GM18498 (cell line): ENCODE measurements at regions not wholly inside any gene's neighbourhood (a gene's known extent, or its start where the extent isn't known, plus 50 kb on each side); places are given as distances from the start of the nearest gene placed in this dataset.

Source experiments
- ATAC-seq: cut with Tn5 transposase; IDR thresholded peaks from one replicate; pipeline ENCODE4 v1.9.1; 2021; ENCODE audit warnings: mild to moderate bottlenecking, moderate library complexity; ENCODE audit not compliant: unreplicated experiment

GRCh38 chr6:3997177-3997770 is 81.7 kb downstream of the FAM217A start:
- no peak for ATAC-seq

GRCh38 chr6:3999800-4000661 is 78.9 kb downstream of the FAM217A start:
- no peak for ATAC-seq

DNA sequence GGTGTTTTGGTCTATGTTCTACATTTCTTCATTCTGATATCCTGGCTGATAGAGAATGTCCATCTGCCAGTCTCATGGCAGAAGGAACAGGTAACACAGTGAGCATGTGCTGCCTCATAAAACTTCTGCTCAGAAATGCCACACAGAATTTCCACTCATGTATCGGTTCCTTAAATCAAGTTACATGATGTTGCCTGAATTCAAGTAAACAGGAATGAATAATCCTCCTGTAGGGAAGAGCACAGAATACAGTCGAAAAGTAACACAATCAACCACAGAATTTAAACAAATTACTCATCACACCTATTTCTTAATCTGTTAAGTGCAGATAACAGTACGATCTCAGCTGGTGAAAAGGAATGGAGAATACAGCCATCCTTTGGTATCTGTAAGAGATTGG is 74.7 kb downstream of the FAM217A start:
- no peak for ATAC-seq

DNA sequence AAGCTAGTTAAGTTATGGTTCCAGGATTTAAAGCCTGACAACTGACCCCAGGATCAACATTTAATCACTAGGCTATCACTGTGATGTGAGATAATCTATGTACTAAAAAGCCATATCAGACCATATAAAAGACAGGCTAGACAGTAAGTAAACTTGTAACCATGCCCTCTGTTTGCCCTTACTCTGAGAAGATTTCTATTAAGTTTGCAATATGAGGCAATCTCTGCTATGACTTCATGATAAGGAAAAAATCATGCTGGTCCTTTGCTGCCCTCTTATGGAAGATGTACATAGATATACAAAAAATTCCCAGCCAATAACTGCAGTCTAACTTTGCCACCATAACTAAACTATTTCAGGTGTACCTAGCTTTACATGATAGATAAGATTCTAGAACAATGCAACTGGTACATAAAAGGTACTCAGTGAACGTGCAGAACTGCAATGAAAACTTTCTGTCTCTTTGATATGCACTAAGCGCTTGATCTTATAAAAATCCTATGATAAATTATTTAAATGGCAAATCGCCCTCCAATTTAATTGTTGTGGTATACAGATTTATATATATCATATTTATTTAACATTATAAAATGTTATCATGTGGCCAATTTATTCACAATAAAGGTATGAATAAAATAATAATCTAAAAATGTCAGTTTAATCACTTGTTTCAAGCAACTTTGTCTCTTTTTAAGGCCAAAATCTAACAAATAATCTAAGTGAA is 70.5 kb downstream of the FAM217A start:
- ATAC-seq: no peak

- no peak for ATAC-seq
Measured at GRCh38 chr6:4009486-4009885, 69.5 kb downstream of the FAM217A start.

DNA sequence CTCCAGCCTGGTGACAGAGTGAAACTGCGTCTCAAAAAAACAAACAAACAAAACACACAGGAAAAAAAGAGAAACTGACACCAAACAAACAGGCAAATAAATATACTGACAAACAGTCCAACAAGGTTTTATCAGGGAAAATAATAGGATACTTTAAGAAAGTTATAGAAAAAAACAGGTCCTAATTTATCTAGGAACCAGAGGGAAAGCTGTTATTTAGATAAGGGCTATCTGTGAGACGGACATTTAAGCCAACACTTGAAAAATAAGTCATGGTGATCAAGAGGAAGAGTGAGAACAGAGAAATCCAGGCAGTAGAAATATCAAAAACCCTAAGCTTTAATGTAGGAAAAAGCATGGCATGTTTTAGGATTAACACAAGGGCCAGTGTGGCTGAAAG is 68.9 kb downstream of the FAM217A start:
- no peak for ATAC-seq

GRCh38 chr6:4010689-4011090 is 68.2 kb downstream of the FAM217A start:
- no peak for ATAC-seq

GRCh38 chr6:4012826-4013225 is 66.1 kb downstream of the FAM217A start:
- ATAC-seq: no peak

DNA sequence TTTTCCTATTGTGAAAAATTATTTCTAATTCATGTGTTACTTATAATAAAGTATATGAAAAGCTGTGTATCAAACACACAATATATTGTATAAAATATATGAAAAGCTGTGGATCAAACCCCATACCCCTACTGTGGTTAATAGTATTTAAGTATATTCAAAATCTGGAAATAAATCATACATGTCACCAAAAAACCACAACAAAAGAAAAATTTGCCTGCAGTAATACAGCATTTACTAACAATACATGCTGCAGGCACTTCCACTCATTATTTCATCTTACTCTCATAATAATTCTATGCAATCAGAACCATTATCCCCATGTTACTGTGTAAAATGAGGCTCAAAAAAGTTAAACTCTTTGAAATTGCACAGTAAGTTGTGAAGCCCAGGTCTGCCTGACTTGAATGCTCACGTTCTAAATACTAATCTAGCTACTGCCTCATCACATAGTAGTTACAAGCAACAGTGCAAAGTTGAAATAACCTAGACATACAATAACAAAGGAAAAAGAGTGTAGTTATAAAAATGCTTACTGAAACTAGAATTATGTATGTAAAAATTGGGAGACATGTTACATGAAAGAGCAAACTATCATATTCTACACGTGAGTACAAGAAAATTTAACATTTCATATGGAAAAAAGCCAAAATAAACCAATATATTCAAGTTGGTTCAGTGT is 61.7 kb downstream of the FAM217A start:
- no peak for ATAC-seq

- no peak for ATAC-seq
Measured at GRCh38 chr6:4017834-4018170, 61.1 kb downstream of the FAM217A start.

DNA sequence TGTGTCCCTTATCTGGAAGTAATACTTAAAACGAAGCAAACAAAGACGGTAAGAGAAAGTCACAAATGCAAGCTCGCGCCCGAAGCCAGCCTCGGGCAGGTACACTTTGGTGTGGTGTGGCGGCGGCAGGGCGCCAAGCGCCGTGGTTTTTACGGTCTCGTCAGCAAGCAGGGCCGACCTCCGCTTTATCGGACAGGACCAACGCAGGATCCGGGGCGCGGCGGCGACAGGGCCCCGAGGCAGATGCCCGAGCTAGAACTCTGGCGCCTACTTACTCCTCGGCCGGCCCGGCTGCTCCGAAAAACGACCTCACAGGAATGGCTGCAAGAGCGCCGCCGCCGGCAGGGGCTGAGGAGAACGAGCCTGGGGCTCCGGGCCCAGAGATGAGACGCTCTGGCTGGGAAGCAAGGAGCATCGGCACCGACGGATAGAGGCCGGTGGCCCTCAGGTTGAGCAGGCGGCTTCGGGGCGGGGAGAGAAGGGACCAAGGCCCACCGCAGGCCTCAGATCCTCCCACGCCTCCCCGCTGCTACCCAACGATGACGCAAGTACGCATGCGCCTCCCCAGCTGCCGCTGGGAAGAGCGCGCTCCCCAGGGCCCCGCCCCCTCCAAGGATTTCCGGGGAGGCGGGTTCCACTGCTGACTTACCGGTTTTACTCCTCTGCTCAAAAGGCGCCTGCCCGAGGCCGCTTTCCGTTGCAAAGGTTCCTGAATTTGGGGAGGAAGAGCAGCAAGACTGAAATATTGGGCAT is 60.6 kb downstream of the FAM217A start:
- peak; percentile 76 for ATAC-seq
